ENCODE measurements at regions not wholly inside any gene's neighbourhood (a gene's known extent, or its start where the extent isn't known, plus 50 kb on each side); places are given as distances from the start of the nearest gene placed in this dataset.

DNA sequence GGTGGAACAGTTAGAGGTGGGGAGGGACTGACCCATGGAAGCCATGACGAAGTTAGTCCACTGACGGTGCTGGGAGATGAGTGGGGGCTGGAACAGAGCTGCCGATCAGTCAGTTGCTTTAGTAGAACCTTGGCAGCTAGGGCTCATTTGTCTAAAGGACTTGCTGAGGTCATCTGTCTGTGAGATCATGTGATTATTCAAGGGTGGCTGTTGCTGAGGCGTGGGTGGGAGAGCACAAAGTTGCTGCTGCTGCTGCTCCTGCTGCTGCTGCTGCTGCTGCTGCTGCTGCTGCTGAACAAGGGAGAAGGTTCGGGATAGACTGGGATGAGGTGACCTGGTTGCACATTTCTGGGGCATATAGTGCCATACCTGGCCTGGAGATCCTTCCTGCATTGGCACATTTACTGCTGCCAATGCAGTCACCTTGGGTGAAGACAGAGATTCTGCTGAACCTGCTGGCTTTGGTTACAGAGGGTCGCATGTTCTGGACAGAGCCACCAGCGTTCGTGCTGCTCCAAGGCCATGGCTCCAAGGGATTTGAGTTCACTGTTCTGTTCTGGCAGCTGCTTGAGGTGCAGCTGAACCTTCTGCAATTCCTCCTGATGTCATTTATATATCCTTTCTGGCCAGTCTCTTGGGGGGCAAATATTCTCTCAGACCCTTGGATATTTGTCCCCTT lies 840.5 kb downstream of the HACE1 start (continued):
- TF ChIP-seq, protein P1, sequence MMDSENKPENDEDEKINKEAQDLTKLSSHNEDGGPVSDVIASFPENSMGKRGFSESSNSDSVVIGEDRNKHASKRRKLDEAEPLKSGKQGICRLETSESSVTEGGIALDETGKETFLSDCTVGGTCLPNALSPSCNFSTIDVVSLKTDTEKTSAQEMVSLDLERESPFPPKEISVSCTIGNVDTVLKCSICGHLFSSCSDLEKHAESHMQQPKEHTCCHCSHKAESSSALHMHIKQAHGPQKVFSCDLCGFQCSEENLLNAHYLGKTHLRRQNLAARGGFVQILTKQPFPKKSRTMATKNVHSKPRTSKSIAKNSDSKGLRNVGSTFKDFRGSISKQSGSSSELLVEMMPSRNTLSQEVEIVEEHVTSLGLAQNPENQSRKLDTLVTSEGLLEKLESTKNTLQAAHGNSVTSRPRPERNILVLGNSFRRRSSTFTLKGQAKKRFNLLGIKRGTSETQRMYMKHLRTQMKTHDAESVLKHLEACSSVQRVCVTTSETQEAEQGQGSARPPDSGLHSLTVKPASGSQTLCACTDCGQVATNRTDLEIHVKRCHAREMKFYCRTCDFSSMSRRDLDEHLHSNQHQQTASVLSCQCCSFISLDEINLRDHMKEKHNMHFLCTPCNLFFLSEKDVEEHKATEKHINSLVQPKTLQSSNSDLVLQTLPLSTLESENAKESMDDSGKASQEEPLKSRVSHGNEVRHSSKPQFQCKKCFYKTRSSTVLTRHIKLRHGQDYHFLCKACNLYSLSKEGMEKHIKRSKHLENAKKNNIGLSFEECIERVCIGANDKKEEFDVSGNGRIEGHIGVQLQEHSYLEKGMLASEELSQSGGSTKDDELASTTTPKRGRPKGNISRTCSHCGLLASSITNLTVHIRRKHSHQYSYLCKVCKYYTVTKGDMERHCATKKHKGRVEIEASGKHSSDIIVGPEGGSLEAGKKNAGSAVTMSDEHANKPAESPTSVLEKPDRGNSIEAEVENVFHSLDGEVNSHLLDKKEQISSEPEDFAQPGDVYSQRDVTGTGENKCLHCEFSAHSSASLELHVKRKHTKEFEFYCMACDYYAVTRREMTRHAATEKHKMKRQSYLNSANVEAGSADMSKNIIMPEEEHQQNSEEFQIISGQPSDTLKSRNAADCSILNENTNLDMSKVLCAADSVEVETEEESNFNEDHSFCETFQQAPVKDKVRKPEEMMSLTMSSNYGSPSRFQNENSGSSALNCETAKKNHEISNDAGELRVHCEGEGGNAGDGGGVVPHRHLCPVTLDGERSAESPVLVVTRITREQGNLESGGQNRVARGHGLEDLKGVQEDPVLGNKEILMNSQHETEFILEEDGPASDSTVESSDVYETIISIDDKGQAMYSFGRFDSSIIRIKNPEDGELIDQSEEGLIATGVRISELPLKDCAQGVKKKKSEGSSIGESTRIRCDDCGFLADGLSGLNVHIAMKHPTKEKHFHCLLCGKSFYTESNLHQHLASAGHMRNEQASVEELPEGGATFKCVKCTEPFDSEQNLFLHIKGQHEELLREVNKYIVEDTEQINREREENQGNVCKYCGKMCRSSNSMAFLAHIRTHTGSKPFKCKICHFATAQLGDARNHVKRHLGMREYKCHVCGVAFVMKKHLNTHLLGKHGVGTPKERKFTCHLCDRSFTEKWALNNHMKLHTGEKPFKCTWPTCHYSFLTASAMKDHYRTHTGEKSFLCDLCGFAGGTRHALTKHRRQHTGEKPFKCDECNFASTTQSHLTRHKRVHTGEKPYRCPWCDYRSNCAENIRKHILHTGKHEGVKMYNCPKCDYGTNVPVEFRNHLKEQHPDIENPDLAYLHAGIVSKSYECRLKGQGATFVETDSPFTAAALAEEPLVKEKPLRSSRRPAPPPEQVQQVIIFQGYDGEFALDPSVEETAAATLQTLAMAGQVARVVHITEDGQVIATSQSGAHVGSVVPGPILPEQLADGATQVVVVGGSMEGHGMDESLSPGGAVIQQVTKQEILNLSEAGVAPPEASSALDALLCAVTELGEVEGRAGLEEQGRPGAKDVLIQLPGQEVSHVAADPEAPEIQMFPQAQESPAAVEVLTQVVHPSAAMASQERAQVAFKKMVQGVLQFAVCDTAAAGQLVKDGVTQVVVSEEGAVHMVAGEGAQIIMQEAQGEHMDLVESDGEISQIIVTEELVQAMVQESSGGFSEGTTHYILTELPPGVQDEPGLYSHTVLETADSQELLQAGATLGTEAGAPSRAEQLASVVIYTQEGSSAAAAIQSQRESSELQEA (IDR thresholded peaks at IDR 0.05; ENCODE audit: low read depth): no peak
- no peak for TF ChIP-seq ELF2 (CRISPR knock-in tag; IDR thresholded peaks at IDR 0.05)
- no peak for TF ChIP-seq GATA2 (CRISPR knock-in tag; IDR thresholded peaks at IDR 0.05)
- no peak for TF ChIP-seq ZNF23 (CRISPR knock-in tag; IDR thresholded peaks at IDR 0.05)
- TF ChIP-seq, protein P2, sequence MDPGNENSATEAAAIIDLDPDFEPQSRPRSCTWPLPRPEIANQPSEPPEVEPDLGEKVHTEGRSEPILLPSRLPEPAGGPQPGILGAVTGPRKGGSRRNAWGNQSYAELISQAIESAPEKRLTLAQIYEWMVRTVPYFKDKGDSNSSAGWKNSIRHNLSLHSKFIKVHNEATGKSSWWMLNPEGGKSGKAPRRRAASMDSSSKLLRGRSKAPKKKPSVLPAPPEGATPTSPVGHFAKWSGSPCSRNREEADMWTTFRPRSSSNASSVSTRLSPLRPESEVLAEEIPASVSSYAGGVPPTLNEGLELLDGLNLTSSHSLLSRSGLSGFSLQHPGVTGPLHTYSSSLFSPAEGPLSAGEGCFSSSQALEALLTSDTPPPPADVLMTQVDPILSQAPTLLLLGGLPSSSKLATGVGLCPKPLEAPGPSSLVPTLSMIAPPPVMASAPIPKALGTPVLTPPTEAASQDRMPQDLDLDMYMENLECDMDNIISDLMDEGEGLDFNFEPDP (CRISPR knock-in tag; IDR thresholded peaks at IDR 0.05): no peak
- no peak for TF ChIP-seq SIN3A (IDR thresholded peaks at IDR 0.05; ENCODE audit: borderline replicate concordance in 2 of 2, control insufficient read depth in 1 of 2, low read depth in 2 of 2, low read length in 2 of 2)
- TF ChIP-seq ZKSCAN1 (IDR thresholded peaks at IDR 0.05; ENCODE audit: low read depth, low read length): no peak
